ENCODE measurements at regions not wholly inside any gene's neighbourhood (a gene's known extent, or its start where the extent isn't known, plus 50 kb on each side); places are given as distances from the start of the nearest gene placed in this dataset.

GRCh38 chr6:91834813-91835212, 1247.9 kb upstream of the MAP3K7 start:
- BruUV-seq (replicated peaks): no TSS peak
- no peaks in the 10 kb centered on the region for H3K36me3 ChIP-seq (ENCODE audit: insufficient read depth, low read length, poor library complexity, severe bottlenecking)
- H3K9me3 ChIP-seq (ENCODE audit: low read depth, low read length, poor library complexity, severe bottlenecking): no peaks in the 10 kb centered on the region
- H3K27me3 ChIP-seq (replicated peaks; ENCODE audit: insufficient read depth, low read depth, low read length, poor library complexity): no peaks in the 10 kb centered on the region
- CTCF ChIA-PET: no interaction called here
- DNase-seq (ENCODE audit: low spot score): no peak
- no peak overlapping the region for H3K27ac ChIP-seq (ENCODE audit: low read depth, low read length, poor library complexity, severe bottlenecking)
- POLR2A ChIA-PET (ENCODE audit: low non-redundant PET): no interaction called here
- no peak overlapping the region for H3K4me3 ChIP-seq (ENCODE audit: low read depth, low read length, poor library complexity, severe bottlenecking)
- TF ChIP-seq EZH2 (IDR thresholded peaks at IDR 0.05; ENCODE audit: borderline replicate concordance, low read depth, low read length, poor library complexity, severe bottlenecking): no peak
- no peak for TF ChIP-seq CTCF (conservative IDR thresholded peaks at IDR 0.05; ENCODE audit: low read depth, low read length)
- intact Hi-C loops (cut with micrococcal nuclease; ENCODE audit: unreplicated experiment): no loop called here
- H3K4me1 ChIP-seq (ENCODE audit: insufficient read depth, low read length, poor library complexity, severe bottlenecking): no peaks in the 10 kb centered on the region

GRCh38 chr6:91827151-91827550, 1240.3 kb upstream of the MAP3K7 start:
- H3K9me3 ChIP-seq (ENCODE audit: low read depth, low read length, poor library complexity, severe bottlenecking): no peaks in the 10 kb centered on the region
- POLR2A ChIA-PET (ENCODE audit: low non-redundant PET): no interaction called here
- TF ChIP-seq EZH2 (IDR thresholded peaks at IDR 0.05; ENCODE audit: borderline replicate concordance, low read depth, low read length, poor library complexity, severe bottlenecking) (no peak), CTCF (conservative IDR thresholded peaks at IDR 0.05; ENCODE audit: low read depth, low read length) (no peak)
- no peak overlapping the region for H3K27ac ChIP-seq (ENCODE audit: low read depth, low read length, poor library complexity, severe bottlenecking)
- H3K4me3 ChIP-seq (ENCODE audit: low read depth, low read length, poor library complexity, severe bottlenecking): no peak overlapping the region
- no peaks in the 10 kb centered on the region for H3K27me3 ChIP-seq (replicated peaks; ENCODE audit: insufficient read depth, low read depth, low read length, poor library complexity)
- BruUV-seq (replicated peaks): no TSS peak
- intact Hi-C loops (cut with micrococcal nuclease; ENCODE audit: unreplicated experiment): no loop called here
- H3K4me1 ChIP-seq (ENCODE audit: insufficient read depth, low read length, poor library complexity, severe bottlenecking): no peaks in the 10 kb centered on the region
- DNase-seq (ENCODE audit: low spot score): no peak
- CTCF ChIA-PET: no interaction called here
- no peaks in the 10 kb centered on the region for H3K36me3 ChIP-seq (ENCODE audit: insufficient read depth, low read length, poor library complexity, severe bottlenecking)

GRCh38 chr6:91826128-91826527, 1239.3 kb upstream of the MAP3K7 start:
- no peak overlapping the region for H3K4me3 ChIP-seq (ENCODE audit: low read depth, low read length, poor library complexity, severe bottlenecking)
- CTCF ChIA-PET: no interaction called here
- POLR2A ChIA-PET (ENCODE audit: low non-redundant PET): no interaction called here

More at GRCh38 chr6:91826128-91826527, 1239.3 kb upstream of the MAP3K7 start:
- Histone ChIP-seq H3K36me3 (ENCODE audit: insufficient read depth, low read length, poor library complexity, severe bottlenecking) (no peaks in the 10 kb centered on the region), H3K9me3 (ENCODE audit: low read depth, low read length, poor library complexity, severe bottlenecking) (no peaks in the 10 kb centered on the region), H3K27ac (ENCODE audit: low read depth, low read length, poor library complexity, severe bottlenecking) (no peak overlapping the region), H3K4me1 (ENCODE audit: insufficient read depth, low read length, poor library complexity, severe bottlenecking) (no peaks in the 10 kb centered on the region), H3K27me3 (replicated peaks; ENCODE audit: insufficient read depth, low read depth, low read length, poor library complexity) (no peaks in the 10 kb centered on the region)
- BruUV-seq (replicated peaks): no TSS peak
- DNase-seq (ENCODE audit: low spot score): no peak
- TF ChIP-seq CTCF (conservative IDR thresholded peaks at IDR 0.05; ENCODE audit: low read depth, low read length) (no peak), EZH2 (IDR thresholded peaks at IDR 0.05; ENCODE audit: borderline replicate concordance, low read depth, low read length, poor library complexity, severe bottlenecking) (no peak)
- intact Hi-C loops (cut with micrococcal nuclease; ENCODE audit: unreplicated experiment): no loop called here

All from A673 (cell line).